GM13976 (cell line): ENCODE measurements at regions not wholly inside any gene's neighbourhood (a gene's known extent, or its start where the extent isn't known, plus 50 kb on each side); places are given as distances from the start of the nearest gene placed in this dataset.

ENCODE experiments used
- DNase-seq: peaks from one replicate; pipeline ENCODE4 v3.0.0; 2012; ENCODE audit warnings: low spot score
- in situ Hi-C: fragments of 300-500 bp; cut with MboI; formaldehyde crosslinking; loops from one replicate; pipeline ENCODE4 v1.12.0; 2022; ENCODE audit warnings: low sequenced_read_pairs, mixed read lengths, inconsistent platforms; ENCODE audit not compliant: unreplicated experiment
- TF ChIP-seq, protein P1 (sequence below): IDR thresholded peaks from 2 replicates; pipeline ENCODE4 v1.5.1; 2012; ENCODE audit warnings: borderline replicate concordance, mild to moderate bottlenecking; ENCODE audit not compliant: insufficient read depth; ENCODE audit errors: extremely low read depth, missing control alignments, control extremely low read depth

DNA sequence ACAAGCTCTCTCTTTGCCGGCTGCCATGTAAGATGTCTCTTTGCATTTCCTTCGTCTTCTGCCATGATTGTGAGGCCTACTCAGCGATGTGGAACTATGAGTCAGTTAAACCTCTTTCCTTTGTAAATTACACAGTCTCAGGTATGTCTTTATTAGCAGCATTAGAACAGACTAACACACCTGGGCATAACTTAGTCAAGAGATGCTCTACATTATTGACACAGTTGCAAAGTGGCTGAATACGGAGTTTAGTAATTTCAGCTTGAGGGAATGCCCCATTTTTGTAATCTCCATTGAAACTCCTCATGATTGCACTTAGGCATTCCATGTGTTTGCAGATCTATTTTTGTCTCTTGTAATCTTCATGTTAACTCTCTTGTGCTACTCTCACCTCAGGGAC is 299.5 kb upstream of the HAND2 start:
- TF ChIP-seq, protein P1, sequence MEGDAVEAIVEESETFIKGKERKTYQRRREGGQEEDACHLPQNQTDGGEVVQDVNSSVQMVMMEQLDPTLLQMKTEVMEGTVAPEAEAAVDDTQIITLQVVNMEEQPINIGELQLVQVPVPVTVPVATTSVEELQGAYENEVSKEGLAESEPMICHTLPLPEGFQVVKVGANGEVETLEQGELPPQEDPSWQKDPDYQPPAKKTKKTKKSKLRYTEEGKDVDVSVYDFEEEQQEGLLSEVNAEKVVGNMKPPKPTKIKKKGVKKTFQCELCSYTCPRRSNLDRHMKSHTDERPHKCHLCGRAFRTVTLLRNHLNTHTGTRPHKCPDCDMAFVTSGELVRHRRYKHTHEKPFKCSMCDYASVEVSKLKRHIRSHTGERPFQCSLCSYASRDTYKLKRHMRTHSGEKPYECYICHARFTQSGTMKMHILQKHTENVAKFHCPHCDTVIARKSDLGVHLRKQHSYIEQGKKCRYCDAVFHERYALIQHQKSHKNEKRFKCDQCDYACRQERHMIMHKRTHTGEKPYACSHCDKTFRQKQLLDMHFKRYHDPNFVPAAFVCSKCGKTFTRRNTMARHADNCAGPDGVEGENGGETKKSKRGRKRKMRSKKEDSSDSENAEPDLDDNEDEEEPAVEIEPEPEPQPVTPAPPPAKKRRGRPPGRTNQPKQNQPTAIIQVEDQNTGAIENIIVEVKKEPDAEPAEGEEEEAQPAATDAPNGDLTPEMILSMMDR, result no peak
- in situ Hi-C loops, result no loop called here
- DNase-seq, result no peak

DNA sequence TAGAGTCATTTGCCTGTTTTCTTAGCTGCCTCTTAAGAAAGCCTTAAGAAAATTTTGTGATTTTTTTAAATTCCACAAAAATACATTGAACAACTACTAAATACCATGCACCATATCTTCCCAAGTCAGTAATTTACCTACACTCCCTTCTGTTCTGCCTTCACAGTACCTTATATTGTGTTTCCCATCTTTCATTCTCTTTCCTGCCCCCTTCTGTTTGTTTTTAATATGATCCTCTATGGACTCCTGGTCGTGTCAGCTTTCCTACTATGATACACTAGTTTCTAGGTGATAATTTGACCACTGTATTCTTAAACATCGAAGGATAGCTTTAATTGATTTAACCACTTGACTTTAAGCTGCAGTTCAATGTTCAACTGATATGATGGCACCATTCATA is 297.7 kb upstream of the HAND2 start:
- DNase-seq, result no peak
- in situ Hi-C loops, result no loop called here
- TF ChIP-seq, protein P1, result no peak

DNA sequence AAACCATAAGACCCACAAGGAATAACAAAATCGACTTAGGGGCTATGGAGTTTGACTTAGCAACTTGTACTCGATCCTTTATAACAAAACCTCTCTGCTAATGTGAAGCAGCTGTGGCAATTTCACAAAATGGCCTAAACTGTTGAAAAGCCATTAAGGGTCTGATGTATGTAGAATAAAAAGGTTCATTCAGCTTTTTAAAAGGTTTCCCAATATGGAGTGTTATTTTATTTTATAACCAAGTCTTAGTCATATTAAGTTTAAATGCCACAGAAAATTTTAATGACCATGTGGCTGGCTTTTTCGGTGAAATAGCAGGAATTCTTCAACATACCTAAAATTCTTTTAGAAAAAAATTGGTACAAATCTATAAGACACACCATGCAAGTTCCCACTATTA is 291.8 kb upstream of the HAND2 start:
- DNase-seq, result no peak
- TF ChIP-seq, protein P1, result no peak
- in situ Hi-C loops, result no loop called here

DNA sequence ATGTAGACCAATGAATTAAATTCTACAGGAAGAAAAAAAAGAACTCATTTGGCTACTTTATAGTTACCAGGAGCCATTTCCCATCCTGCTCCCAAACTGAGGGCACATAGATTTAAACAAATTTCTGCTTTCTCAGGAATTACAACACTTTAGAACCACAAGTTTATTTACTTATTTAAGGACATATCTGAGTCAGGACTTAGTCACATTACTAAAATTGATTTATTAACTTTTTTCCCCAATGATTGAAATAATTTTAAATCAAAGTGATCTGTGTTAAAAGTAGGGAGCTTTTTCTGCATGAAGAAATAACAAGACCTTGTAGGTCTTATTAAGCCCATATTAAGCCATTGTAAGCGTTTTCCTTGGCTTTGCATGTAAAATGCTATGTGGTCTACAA is 291.0 kb upstream of the HAND2 start:
- TF ChIP-seq, protein P1, result no peak
- in situ Hi-C loops, result no loop called here
- DNase-seq, result no peak

DNA sequence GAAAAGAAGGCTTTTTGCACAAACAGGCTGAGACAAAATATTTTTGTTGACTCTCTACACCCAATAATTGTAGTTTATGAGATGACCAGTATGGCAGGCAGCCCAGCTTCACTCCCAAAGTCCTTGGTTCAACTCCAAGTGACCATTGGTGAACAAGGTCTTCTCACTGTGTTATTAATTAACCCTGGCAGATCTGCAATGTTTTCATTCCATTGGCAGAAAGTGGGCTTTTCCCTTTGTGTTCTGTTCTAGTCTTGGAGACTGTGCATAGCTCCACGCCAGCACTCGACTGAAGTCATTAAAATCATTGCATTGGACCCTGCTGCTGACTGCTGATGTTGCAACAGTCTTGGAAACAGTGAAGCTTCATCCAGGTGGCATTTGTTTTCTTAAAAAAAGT is 277.3 kb upstream of the HAND2 start:
- TF ChIP-seq, protein P1, result no peak
- no peak for DNase-seq
- in situ Hi-C loops, result no loop called here

DNA sequence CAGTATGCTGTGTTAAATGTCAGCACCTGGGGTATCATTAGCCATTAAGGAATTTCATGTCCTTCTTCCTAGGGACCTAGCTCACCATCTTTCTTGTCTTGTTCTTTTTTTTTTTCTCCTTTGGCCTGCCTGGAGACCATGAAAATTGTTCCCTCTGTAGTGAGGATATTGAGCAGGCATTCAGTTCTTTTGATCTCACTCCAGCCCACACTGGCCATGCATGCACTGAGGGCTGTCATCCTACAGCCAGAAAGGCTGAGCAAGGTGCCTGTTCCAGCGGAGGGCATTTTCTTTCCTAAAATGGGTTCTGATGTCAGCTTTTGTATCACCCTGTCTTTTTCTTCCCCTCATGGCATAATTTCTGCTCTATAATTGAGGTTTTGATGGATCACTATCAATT is 275.9 kb upstream of the HAND2 start:
- in situ Hi-C loops, result no loop called here
- TF ChIP-seq, protein P1, result no peak
- no peak for DNase-seq

DNA sequence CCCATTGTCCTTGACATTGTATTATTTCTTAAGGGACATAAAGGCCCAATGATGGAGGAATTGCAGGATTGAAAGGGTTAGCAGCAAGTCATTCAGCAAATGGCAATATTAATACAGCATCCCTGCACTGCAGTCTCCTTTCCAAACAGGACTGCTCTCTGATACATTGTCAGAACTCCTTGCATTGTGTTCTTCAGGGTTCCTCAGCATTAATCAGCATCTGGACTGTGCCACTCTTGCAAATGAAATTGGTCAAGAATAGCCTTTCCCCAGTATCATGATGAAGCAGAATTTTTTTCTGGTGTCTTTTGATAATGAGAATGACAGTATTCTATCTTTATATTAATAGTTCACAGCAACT is 272.6 kb upstream of the HAND2 start:
- TF ChIP-seq, protein P1, result no peak
- in situ Hi-C loops, result no loop called here
- no peak for DNase-seq
